HEK293 (cell line): ENCODE measurements at regions not wholly inside any gene's neighbourhood (a gene's known extent, or its start where the extent isn't known, plus 50 kb on each side); places are given as distances from the start of the nearest gene placed in this dataset.
A peak's percentile ranks its signal among the peaks of the same experiment; 100 is the strongest.

Experiments used
- CTCF ChIA-PET: fragments of 350-600 bp; formaldehyde crosslinking; extraction: SDS; loops from one replicate; lab custom pipeline; 2021; ENCODE audit warnings: antibody characterized with exemption; lab: Yijun Ruan, JAX
- POLR2A ChIA-PET: fragments of 300-600 bp; formaldehyde crosslinking; extraction: SDS; loops from one replicate; lab custom pipeline; 2020; ENCODE audit warnings: antibody characterized with exemption, inconsistent platforms; lab: Yijun Ruan, JAX
- H3K27ac ChIP-seq: fragments of 200-500 bp; sonication (Bioruptor generic); 2 replicates; pipeline ENCODE4 v1.5.1; 2014; ENCODE audit warnings: low read depth, low read length, control low read depth, inconsistent platforms; ENCODE audit errors: extremely low read depth
- H3K36me3 ChIP-seq, 2 experiments: fragments of 200-500 bp in 1 of 2; sonication (Bioruptor generic) in 1 of 2; 1 replicate in 1 of 2; 2 replicates in 1 of 2; pipeline ENCODE4 v1.5.1; 2014 to 2017; ENCODE audit warnings: inconsistent platforms in 2 of 2, low read length in 2 of 2; ENCODE audit not compliant: control insufficient read depth in 2 of 2, insufficient read depth in 1 of 2
- H3K4me1 ChIP-seq: fragments of 200-500 bp; sonication (Bioruptor generic); 2 replicates; pipeline ENCODE4 v1.5.1; 2014; ENCODE audit warnings: mild to moderate bottlenecking, low read length, inconsistent platforms; ENCODE audit not compliant: control insufficient read depth, insufficient read depth
- H3K4me3 ChIP-seq: 2 replicates; pipeline ENCODE4 v1.5.1; 2011; ENCODE audit warnings: low read depth, mild to moderate bottlenecking, control low read depth, low read length, moderate library complexity
- H3K9me3 ChIP-seq: fragments of 200-500 bp; sonication (Bioruptor generic); 2 replicates; pipeline ENCODE4 v1.5.1; 2014; ENCODE audit warnings: low read depth, low read length, inconsistent platforms; ENCODE audit not compliant: control insufficient read depth, insufficient read depth
- ATF2 ChIP-seq: fragments of 450-650 bp; formaldehyde crosslinking; IDR thresholded peaks from 2 replicates; pipeline ENCODE4 v1.5.1; 2016; ENCODE audit warnings: missing biosample characterization, missing genetic modification characterization, low read depth
- BCL11A ChIP-seq: fragments of 450-650 bp; formaldehyde crosslinking; IDR thresholded peaks from 2 replicates; pipeline ENCODE4 v1.5.1; 2016; ENCODE audit warnings: low read depth, missing biosample characterization, missing genetic modification characterization
- BCL11B ChIP-seq: fragments of 450-650 bp; formaldehyde crosslinking; IDR thresholded peaks from 2 replicates; pipeline ENCODE4 v1.5.1; 2016; ENCODE audit warnings: low read depth, missing biosample characterization, missing genetic modification characterization
- IKZF3 ChIP-seq: fragments of 450-650 bp; IDR thresholded peaks from 2 replicates; pipeline ENCODE4 v1.5.0; 2018; ENCODE audit warnings: missing biosample characterization, mild to moderate bottlenecking, missing genetic modification characterization, moderate library complexity
- KLF16 ChIP-seq: fragments of 450-650 bp; formaldehyde crosslinking; IDR thresholded peaks from 2 replicates; pipeline ENCODE4 v1.5.1; 2017; ENCODE audit warnings: missing biosample characterization, missing genetic modification characterization
- KLF9 ChIP-seq: fragments of 450-650 bp; formaldehyde crosslinking; IDR thresholded peaks from 2 replicates; pipeline ENCODE4 v1.5.1; 2016; ENCODE audit warnings: missing biosample characterization, missing genetic modification characterization, low read depth
- OVOL3 ChIP-seq: fragments of 450-650 bp; formaldehyde crosslinking; IDR thresholded peaks from 2 replicates; pipeline ENCODE4 v1.5.1; 2016; ENCODE audit warnings: missing biosample characterization, missing genetic modification characterization
- PRDM10 ChIP-seq: fragments of 450-650 bp; formaldehyde crosslinking; IDR thresholded peaks from 2 replicates; pipeline ENCODE4 v1.5.1; 2016; ENCODE audit warnings: missing biosample characterization, missing genetic modification characterization
- RBAK ChIP-seq: fragments of 450-650 bp; formaldehyde crosslinking; IDR thresholded peaks from 2 replicates; pipeline ENCODE4 v1.5.1; 2016; ENCODE audit warnings: missing biosample characterization, missing genetic modification characterization
- SP2 ChIP-seq: fragments of 450-650 bp; formaldehyde crosslinking; IDR thresholded peaks from 2 replicates; pipeline ENCODE4 v1.5.1; 2016; ENCODE audit warnings: missing biosample characterization, missing genetic modification characterization
- SP3 ChIP-seq: fragments of 450-650 bp; formaldehyde crosslinking; IDR thresholded peaks from 2 replicates; pipeline ENCODE4 v1.5.1; 2016; ENCODE audit warnings: missing biosample characterization, missing genetic modification characterization
- TRIM28 ChIP-seq: IDR thresholded peaks from 2 replicates; pipeline ENCODE4 v1.6.1; 2011; ENCODE audit warnings: low read length, control low read depth, borderline replicate concordance
- WT1 ChIP-seq: fragments of 450-650 bp; formaldehyde crosslinking; IDR thresholded peaks from 2 replicates; pipeline ENCODE4 v1.5.1; 2016; ENCODE audit warnings: missing biosample characterization, missing genetic modification characterization
- ZBTB10 ChIP-seq: fragments of 450-650 bp; formaldehyde crosslinking; IDR thresholded peaks from 2 replicates; pipeline ENCODE4 v1.5.1; 2016; ENCODE audit warnings: missing biosample characterization, missing genetic modification characterization
- ZBTB7A ChIP-seq: fragments of 450-650 bp; formaldehyde crosslinking; IDR thresholded peaks from 2 replicates; pipeline ENCODE4 v1.5.1; 2016; ENCODE audit warnings: low read depth, missing biosample characterization, missing genetic modification characterization
- ZFP37 ChIP-seq: fragments of 450-650 bp; formaldehyde crosslinking; IDR thresholded peaks from 2 replicates; pipeline ENCODE4 v1.5.1; 2016; ENCODE audit warnings: missing biosample characterization, missing genetic modification characterization
- ZNF169 ChIP-seq: fragments of 450-650 bp; formaldehyde crosslinking; IDR thresholded peaks from 2 replicates; pipeline ENCODE4 v1.5.1; 2016; ENCODE audit warnings: missing biosample characterization, missing genetic modification characterization
- ZNF239 ChIP-seq: fragments of 450-650 bp; formaldehyde crosslinking; IDR thresholded peaks from 2 replicates; pipeline ENCODE4 v1.5.1; 2016; ENCODE audit warnings: missing biosample characterization, missing genetic modification characterization
- ZNF24 ChIP-seq: fragments of 450-650 bp; formaldehyde crosslinking; IDR thresholded peaks from 2 replicates; pipeline ENCODE4 v1.5.1; 2016; ENCODE audit warnings: missing biosample characterization, missing genetic modification characterization
- ZNF335 ChIP-seq: fragments of 450-650 bp; formaldehyde crosslinking; conservative IDR thresholded peaks from 2 replicates; pipeline ENCODE4 v1.5.1; 2016; ENCODE audit warnings: missing biosample characterization, missing genetic modification characterization
- ZNF362 ChIP-seq: fragments of 450-650 bp; formaldehyde crosslinking; IDR thresholded peaks from 2 replicates; pipeline ENCODE4 v1.5.1; 2016; ENCODE audit warnings: missing biosample characterization, missing genetic modification characterization
- ZNF416 ChIP-seq: fragments of 450-650 bp; formaldehyde crosslinking; IDR thresholded peaks from 2 replicates; pipeline ENCODE4 v1.5.1; 2016; ENCODE audit warnings: missing biosample characterization, missing genetic modification characterization
- ZNF423 ChIP-seq: fragments of 450-650 bp; formaldehyde crosslinking; IDR thresholded peaks from 2 replicates; pipeline ENCODE4 v1.5.1; 2016; ENCODE audit warnings: missing biosample characterization, missing genetic modification characterization
- ZNF501 ChIP-seq: fragments of 450-650 bp; formaldehyde crosslinking; IDR thresholded peaks from 2 replicates; pipeline ENCODE4 v1.5.1; 2016; ENCODE audit warnings: missing biosample characterization, missing genetic modification characterization
- ZNF514 ChIP-seq: fragments of 450-650 bp; formaldehyde crosslinking; IDR thresholded peaks from 2 replicates; pipeline ENCODE4 v1.5.1; 2016; ENCODE audit warnings: missing biosample characterization, missing genetic modification characterization
- ZNF544 ChIP-seq: fragments of 450-650 bp; formaldehyde crosslinking; IDR thresholded peaks from 2 replicates; pipeline ENCODE4 v1.5.0; 2017; ENCODE audit warnings: missing biosample characterization, missing genetic modification characterization
- ZNF561 ChIP-seq: fragments of 450-650 bp; IDR thresholded peaks from 2 replicates; pipeline ENCODE4 v1.5.1; 2018; ENCODE audit warnings: missing biosample characterization, missing genetic modification characterization, borderline replicate concordance
- ZNF610 ChIP-seq: fragments of 450-650 bp; formaldehyde crosslinking; IDR thresholded peaks from 2 replicates; pipeline ENCODE4 v1.5.1; 2016; ENCODE audit warnings: missing biosample characterization, missing genetic modification characterization, borderline replicate concordance
- ZNF658 ChIP-seq: fragments of 450-650 bp; formaldehyde crosslinking; IDR thresholded peaks from 2 replicates; pipeline ENCODE4; 2016; ENCODE audit warnings: missing biosample characterization, missing genetic modification characterization

- TF ChIP-seq SP3 (tag by site-specific recombination) (no peak), ZFP37 (tag by site-specific recombination) (0 out of 2 replicates have a peak, but pooled peaks have one; percentile 64), ZNF514 (no peak), BCL11B (peak; percentile 42; the same call in 1 of the 2 replicates), PRDM10 (peak; percentile 88), ZNF416 (tag by site-specific recombination) (no peak), ZBTB7A (tag by site-specific recombination) (no peak), ZNF544 (tag by site-specific recombination) (no peak), IKZF3 (tag by site-specific recombination) (no peak), ZNF362 (tag by site-specific recombination) (no peak), TRIM28 (no peak), ZNF501 (peak; percentile 44; the same call in 1 of the 2 replicates), ZNF423 (no peak), ZNF658 (tag by site-specific recombination) (no peak), WT1 (tag by site-specific recombination) (0 out of 2 replicates have a peak, but pooled peaks have one; percentile 37), ATF2 (tag by site-specific recombination) (no peak)
Measured at GRCh38 chr1:65066419-65066765, 81.6 kb upstream of the AK4 start (continued).

- POLR2A ChIA-PET = interaction anchor here (1.0 kb wide), 1 partner anchor 142 kb away, joined by 3 read pairs; no protein-coding TSS in a partner anchor
- peak overlapping the region; percentile 91 for H3K27ac ChIP-seq
- CTCF ChIA-PET = interaction anchor here (4.9 kb wide), 1 partner anchor 8 kb away, joined by 47 read pairs; no protein-coding TSS in a partner anchor
- no peak for TF ChIP-seq OVOL3 (tag by site-specific recombination)
- TF ChIP-seq ZNF561 (tag by site-specific recombination) = peak; percentile 56; the same call in 1 of the 2 replicates
- no peak for TF ChIP-seq ZNF169
- TF ChIP-seq ZNF239 = no peak
- peak; percentile 86 for TF ChIP-seq ZNF335
- TF ChIP-seq BCL11A (tag by site-specific recombination) = no peak
- peak; percentile 86 for TF ChIP-seq KLF16 (tag by site-specific recombination)
- peak; percentile 79 for TF ChIP-seq SP2 (tag by site-specific recombination)
- TF ChIP-seq KLF9 = peak; percentile 89
- TF ChIP-seq ZNF24 (tag by site-specific recombination) = peak; percentile 57; the same call in 1 of the 2 replicates
- peak; percentile 79; the same call in 1 of the 2 replicates for TF ChIP-seq ZBTB10 (tag by site-specific recombination)
- peak; percentile 84; the same call in 1 of the 2 replicates for TF ChIP-seq ZNF610 (tag by site-specific recombination)
- no peak for TF ChIP-seq RBAK (tag by site-specific recombination)
Measured at GRCh38 chr1:65066766-65067490, 81.1 kb upstream of the AK4 start.

More at GRCh38 chr1:65066766-65067490, 81.1 kb upstream of the AK4 start:
- Histone ChIP-seq H3K9me3 (no peaks in the 10 kb centered on the region), H3K36me3 (no peaks in the 10 kb centered on the region), H3K4me3 (peak overlapping the region; percentile 75), H3K4me1 (peaks cover 13% of the 10 kb centered on the region)
